Heart right ventricle (tissue), 16 donors: ENCODE measurements at regions not wholly inside any gene's neighbourhood (a gene's known extent, or its start where the extent isn't known, plus 50 kb on each side); places are given as distances from the start of the nearest gene placed in this dataset.

Experiments
- ATAC-seq, 8 donors: fragments of 200-7000 bp; cut with Tn5 transposase; one replicate each; pipeline ENCODE4 v1.9.1; 2020; ENCODE audit warnings: mild to moderate bottlenecking in 8 of 8, moderate library complexity in 8 of 8, moderate number of reproducible peaks in 1 of 8
- DNase-seq, 2 donors: peaks; one replicate each; pipeline ENCODE4 v3.0.0-alpha.2; 2020
- H3K27ac ChIP-seq, 10 donors: fragments of 200-600 bp; sonication (generic) in 2 of 10; one replicate each; pipeline versions ENCODE4 v1.5.0 to v1.8.0; 2020 to 2022; ENCODE audit warnings: mild to moderate bottlenecking in 3 of 10
- H3K27me3 ChIP-seq, 7 donors: fragments of 200-600 bp; one replicate each; pipeline ENCODE4 v1.8.0; 2021 to 2022; ENCODE audit warnings: mild to moderate bottlenecking in 2 of 7
- H3K36me3 ChIP-seq, 9 donors: fragments of 200-600 bp; sonication (generic) in 1 of 9; one replicate each; pipeline versions ENCODE4 v1.5.0 to v1.8.0; 2020 to 2022; ENCODE audit warnings: mild to moderate bottlenecking in 2 of 9
- H3K4me1 ChIP-seq, 9 donors: fragments of 200-600 bp; sonication (generic) in 1 of 9; one replicate each; pipeline versions ENCODE4 v1.5.0 to v1.8.0; 2020 to 2022; ENCODE audit warnings: mild to moderate bottlenecking in 4 of 9
- H3K4me3 ChIP-seq, 10 donors: fragments of 200-600 bp; sonication (generic) in 2 of 10; one replicate each; pipeline versions ENCODE4 v1.5.0 to v1.8.0; 2020 to 2022; ENCODE audit warnings: mild to moderate bottlenecking in 7 of 10, moderate library complexity in 2 of 10
- H3K9me3 ChIP-seq, 11 donors: fragments of 200-600 bp in 10 of 11; sonication (generic) in 2 of 11; one replicate each; pipeline versions ENCODE4 v1.5.0 to v1.8.0; 2013 to 2022; ENCODE audit warnings: mild to moderate bottlenecking in 2 of 11, control low read depth in 1 of 11, moderate library complexity in 1 of 11
- WGBS, 2 donors: extraction: QIAGEN DNeasy Blood & Tissue Kit; methylation state at CpG; one replicate each; pipeline ENCODE4 v1.1.7; 2013; ENCODE audit warnings: inconsistent platforms in 1 of 2; 5-methylcytosine and 5-hydroxymethylcytosine counted together
- intact Hi-C, 10 donors: fragments of 100-400 bp; cut with DNase I; formaldehyde crosslinking; loops; one replicate each; pipeline versions ENCODE4 v1.11.1 to v1.14.2; 2022
- TF ChIP-seq, protein P1 (sequence below), 9 donors: fragments of 200-600 bp; sonication (generic) in 2 of 9; IDR thresholded peaks; one replicate each; pipeline versions ENCODE4 v1.5.0 to v1.8.0; 2021 to 2022; ENCODE audit warnings: antibody characterized with exemption in 9 of 9, mild to moderate bottlenecking in 5 of 9, moderate library complexity in 1 of 9
- donor health status: Arrhythmogenic right ventricular cardiomyopathy.
- donor health status: ischemic (EF 13 %, LVEDD 7.1; RV severe dilation, severe dysfunction).
- donor health status: healthy with polysubstance abuse.
- donor health status: DM: no; HTN: yes; CAD: no.
- donor health status: DM: no; HTN: no; CAD: no.
- donor health status: ischemic (EF 25% LVEDD 6.9; RV normal size, moderate dysfunction).
- donor health status: ischemic (EF 25% LVEDD 5.7; RV mildly dilated, moderate dysfunction).
- donor health status: healthy.
- donor health status: DM: yes; HTN: yes; CAD: no.
- donor health status: Ischemic cardiomyopathy.
- donor health status: ischemic (EF 35%, LVEDD 5.7; RV mildly dilated, moderate dysfunction).
- donor health status: nonischemic (EF 11% LVEDD 7.7; RV severe dilation, severe dysfunction).
- donor health status: DM: yes; HTN: yes; CAD: no.
- donor health status: PGD.
- donor health status: ischemic (EF 29% LVEDD 5.4; RV normal size, mild dysfunction).
- donor health status: nonischemic (EF 23%, LVEDD 6.1; RV moderate dilation, normal function).

DNA sequence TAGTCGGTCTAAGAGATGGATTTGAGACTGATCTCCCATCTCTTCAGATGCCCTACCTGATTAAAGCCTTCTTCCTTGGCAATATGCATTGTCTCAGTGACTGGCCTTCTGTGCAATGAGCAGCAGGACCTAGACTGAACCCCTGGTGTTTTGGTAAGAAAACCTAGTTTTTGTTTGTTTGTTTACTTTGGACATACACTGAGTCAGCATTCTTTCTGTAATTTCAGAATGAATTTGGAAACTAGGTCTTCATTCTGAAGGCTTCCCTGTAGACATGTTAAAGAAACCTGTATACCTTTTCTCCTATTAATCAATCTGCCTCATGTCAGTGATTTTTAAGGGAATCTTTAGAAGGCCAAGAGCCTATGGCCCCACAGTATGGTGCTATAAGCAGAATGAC lies 597.5 kb upstream of the HTR2C start:
- H3K27me3 ChIP-seq: peaks cover 0 to 45% (median 0%) of the 10 kb centered on the region in 7 donors

DNA sequence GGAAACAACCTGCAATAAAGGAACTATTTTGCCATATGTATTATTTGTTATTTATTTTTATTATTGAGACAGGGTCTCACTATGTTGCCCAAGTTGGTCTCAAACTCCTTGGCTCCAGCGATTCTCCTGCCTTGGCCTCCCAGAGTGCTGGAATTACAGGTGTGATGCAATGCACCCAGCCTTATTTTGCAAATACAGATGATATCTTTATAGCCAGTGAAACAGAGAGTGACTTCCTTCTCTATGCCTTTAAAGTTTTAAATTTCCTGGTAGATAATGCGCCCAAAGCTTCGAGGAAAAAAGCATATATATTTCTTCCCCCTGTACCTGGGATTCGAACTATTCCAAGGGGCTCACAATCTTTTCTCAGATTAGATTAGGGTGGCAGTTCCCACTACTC lies 601.1 kb upstream of the HTR2C start:
- H3K36me3 ChIP-seq: no peaks in the 10 kb centered on the region
- H3K4me3 ChIP-seq: no peak overlapping the region
- H3K4me1 ChIP-seq: no peaks in the 10 kb centered on the region
- H3K27me3 ChIP-seq: peaks cover 0 to 35% (median 0%) of the 10 kb centered on the region in 7 donors
- intact Hi-C loops: no loop called here
- ATAC-seq (no peak), DNase-seq (no peak)
- H3K27ac ChIP-seq: no peak overlapping the region
- WGBS, 2 donors: 73 to 75% methylated on average over 4 of the region's 4 CpGs
- TF ChIP-seq, protein P1, sequence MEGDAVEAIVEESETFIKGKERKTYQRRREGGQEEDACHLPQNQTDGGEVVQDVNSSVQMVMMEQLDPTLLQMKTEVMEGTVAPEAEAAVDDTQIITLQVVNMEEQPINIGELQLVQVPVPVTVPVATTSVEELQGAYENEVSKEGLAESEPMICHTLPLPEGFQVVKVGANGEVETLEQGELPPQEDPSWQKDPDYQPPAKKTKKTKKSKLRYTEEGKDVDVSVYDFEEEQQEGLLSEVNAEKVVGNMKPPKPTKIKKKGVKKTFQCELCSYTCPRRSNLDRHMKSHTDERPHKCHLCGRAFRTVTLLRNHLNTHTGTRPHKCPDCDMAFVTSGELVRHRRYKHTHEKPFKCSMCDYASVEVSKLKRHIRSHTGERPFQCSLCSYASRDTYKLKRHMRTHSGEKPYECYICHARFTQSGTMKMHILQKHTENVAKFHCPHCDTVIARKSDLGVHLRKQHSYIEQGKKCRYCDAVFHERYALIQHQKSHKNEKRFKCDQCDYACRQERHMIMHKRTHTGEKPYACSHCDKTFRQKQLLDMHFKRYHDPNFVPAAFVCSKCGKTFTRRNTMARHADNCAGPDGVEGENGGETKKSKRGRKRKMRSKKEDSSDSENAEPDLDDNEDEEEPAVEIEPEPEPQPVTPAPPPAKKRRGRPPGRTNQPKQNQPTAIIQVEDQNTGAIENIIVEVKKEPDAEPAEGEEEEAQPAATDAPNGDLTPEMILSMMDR (IDR thresholded peaks at IDR 0.05): no peak
- peaks cover 0 to 6% (median 0%) of the 10 kb centered on the region in 11 donors for H3K9me3 ChIP-seq

More for the DNA sequence above, 597.5 kb upstream of the HTR2C start:
- Histone ChIP-seq H3K4me3 (no peak overlapping the region), H3K27ac (no peak overlapping the region), H3K36me3 (no peaks in the 10 kb centered on the region), H3K4me1 (no peaks in the 10 kb centered on the region), H3K9me3 (peaks cover 0 to 6% (median 0%) of the 10 kb centered on the region in 11 donors)
- DNase-seq (no peak), ATAC-seq (no peak)
- intact Hi-C loops: no loop called here
- WGBS, 2 donors: 88 to 100% methylated on average over 1 of the region's 1 CpG
- TF ChIP-seq, protein P1 (IDR thresholded peaks at IDR 0.05): no peak

DNA sequence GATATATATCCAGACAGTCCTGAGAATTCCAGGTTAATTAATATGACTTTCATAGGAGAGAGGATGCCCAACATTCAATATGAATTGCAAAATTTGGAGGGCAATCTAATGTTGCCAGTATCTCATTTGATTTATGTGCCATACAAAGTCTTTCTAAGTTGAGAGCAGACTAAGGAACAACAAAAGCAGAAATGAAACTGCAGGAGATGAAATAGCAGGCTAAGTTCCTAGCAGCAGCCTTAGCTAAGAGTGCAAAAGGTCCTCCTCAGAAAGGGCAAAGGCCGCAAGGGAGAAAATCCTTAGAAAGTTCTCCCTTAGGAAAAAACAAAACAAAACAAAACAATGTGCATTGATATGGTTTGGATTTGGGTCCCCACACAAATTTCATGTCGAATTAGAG lies 602.9 kb upstream of the HTR2C start:
- Histone ChIP-seq H3K4me3 (no peak overlapping the region), H3K4me1 (no peaks in the 10 kb centered on the region), H3K9me3 (peaks cover 0 to 2% (median 0%) of the 10 kb centered on the region in 11 donors), H3K36me3 (no peaks in the 10 kb centered on the region), H3K27ac (no peak overlapping the region), H3K27me3 (peaks cover 0 to 35% (median 0%) of the 10 kb centered on the region in 7 donors)
- DNase-seq: no peak
- WGBS, 2 donors: 74 to 81% methylated on average over 2 of the region's 2 CpGs
- no peak for ATAC-seq
- TF ChIP-seq, protein P1 (IDR thresholded peaks at IDR 0.05): no peak
- intact Hi-C loops: no loop called here

DNA sequence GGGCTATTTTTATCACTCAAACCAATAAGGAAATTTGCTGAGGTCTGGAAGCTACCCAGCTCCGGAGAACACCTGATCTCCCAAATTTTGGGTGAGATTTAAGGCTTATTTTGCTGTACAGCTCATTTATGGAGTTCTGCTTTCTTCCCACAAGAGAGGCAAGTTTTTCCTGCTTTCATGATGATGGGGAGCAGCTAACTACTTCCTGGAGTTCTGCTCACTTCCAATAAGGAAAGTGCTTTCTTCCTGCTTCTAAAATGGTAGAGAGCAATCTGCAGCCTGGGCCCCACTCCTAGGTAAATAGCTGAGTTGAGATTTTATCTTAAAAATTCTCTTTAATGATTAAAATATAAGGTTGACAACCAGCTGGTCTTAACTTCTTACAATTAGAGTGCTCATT lies 606.0 kb upstream of the HTR2C start:
- TF ChIP-seq, protein P1 (IDR thresholded peaks at IDR 0.05): no peak
- H3K27me3 ChIP-seq: peaks cover 0 to 29% (median 0%) of the 10 kb centered on the region in 7 donors
- intact Hi-C loops: no loop called here
- H3K36me3 ChIP-seq: no peaks in the 10 kb centered on the region
- no peak overlapping the region for H3K27ac ChIP-seq
- H3K9me3 ChIP-seq: no peaks in the 10 kb centered on the region
- H3K4me3 ChIP-seq: no peak overlapping the region
- no peaks in the 10 kb centered on the region for H3K4me1 ChIP-seq
- 86 to 100% methylated on average over 1 of the region's 1 CpG for WGBS, 2 donors
- no peak for ATAC-seq
- no peak for DNase-seq
